A673 (cell line): ENCODE measurements at regions not wholly inside any gene's neighbourhood (a gene's known extent, or its start where the extent isn't known, plus 50 kb on each side); places are given as distances from the start of the nearest gene placed in this dataset.

Experiments used
- EZH2 ChIP-seq: fragments of 200-600 bp; sonication (generic); IDR thresholded peaks from 2 replicates; pipeline ENCODE4 v1.6.1; 2017; ENCODE audit warnings: borderline replicate concordance, low read depth, mild to moderate bottlenecking, mixed read lengths, antibody characterized with exemption, low read length; ENCODE audit not compliant: poor library complexity, severe bottlenecking
- TF ChIP-seq, protein P1 (sequence below): fragments of 300-800, 200-600 bp; sonication (generic); conservative IDR thresholded peaks from 2 replicates; pipeline ENCODE4 v1.5.1; 2017; ENCODE audit warnings: low read depth, mild to moderate bottlenecking, antibody characterized with exemption, low read length, moderate library complexity, mixed read lengths

DNA sequence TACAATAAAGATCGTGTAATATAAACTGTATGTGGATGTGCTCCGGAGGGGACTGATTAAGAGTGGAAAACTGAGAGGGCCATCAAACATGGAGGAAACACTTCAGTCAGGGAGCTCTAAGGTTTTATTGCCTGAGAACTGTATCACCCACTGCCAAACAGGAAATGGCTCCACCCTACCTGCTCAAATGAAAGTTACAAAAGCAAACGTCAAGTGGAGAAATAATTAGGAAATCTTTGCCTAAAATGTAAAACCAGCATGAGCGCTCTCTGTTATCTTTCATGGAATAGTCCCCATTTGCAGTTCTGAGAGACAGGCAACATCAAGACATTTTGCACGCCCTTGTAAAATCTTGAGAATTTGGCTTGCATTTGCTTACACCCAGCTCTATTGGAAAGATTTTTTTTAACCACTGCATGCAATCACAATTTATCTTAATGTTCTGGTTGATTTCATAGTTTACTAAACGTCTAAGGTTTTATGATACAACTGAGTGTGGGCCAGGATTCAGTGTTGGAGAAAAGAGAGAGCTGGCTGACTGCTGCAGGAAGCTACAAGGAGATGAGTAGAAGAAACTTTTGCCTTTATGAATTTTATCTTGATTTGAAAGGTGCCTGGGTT is 344.0 kb upstream of the PRICKLE1 start:
- TF ChIP-seq, protein P1, sequence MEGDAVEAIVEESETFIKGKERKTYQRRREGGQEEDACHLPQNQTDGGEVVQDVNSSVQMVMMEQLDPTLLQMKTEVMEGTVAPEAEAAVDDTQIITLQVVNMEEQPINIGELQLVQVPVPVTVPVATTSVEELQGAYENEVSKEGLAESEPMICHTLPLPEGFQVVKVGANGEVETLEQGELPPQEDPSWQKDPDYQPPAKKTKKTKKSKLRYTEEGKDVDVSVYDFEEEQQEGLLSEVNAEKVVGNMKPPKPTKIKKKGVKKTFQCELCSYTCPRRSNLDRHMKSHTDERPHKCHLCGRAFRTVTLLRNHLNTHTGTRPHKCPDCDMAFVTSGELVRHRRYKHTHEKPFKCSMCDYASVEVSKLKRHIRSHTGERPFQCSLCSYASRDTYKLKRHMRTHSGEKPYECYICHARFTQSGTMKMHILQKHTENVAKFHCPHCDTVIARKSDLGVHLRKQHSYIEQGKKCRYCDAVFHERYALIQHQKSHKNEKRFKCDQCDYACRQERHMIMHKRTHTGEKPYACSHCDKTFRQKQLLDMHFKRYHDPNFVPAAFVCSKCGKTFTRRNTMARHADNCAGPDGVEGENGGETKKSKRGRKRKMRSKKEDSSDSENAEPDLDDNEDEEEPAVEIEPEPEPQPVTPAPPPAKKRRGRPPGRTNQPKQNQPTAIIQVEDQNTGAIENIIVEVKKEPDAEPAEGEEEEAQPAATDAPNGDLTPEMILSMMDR, result no peak
- TF ChIP-seq EZH2, result no peak
